NCI-H345 treated with DMSO at 0.1 percent for 48 hours (cell line): ENCODE measurements at regions not wholly inside any gene's neighbourhood (a gene's known extent, or its start where the extent isn't known, plus 50 kb on each side); places are given as distances from the start of the nearest gene placed in this dataset.
A peak's percentile ranks its signal among the peaks of the same experiment; 100 is the strongest.

Experiments used
- DNase-seq: peaks from one replicate; lab custom pipeline; 2025; ENCODE audit not compliant: unreplicated experiment; lab: John Stamatoyannopoulos, UW

- DNase-seq, result no peak
These were observed 253.6 kb upstream of the ANO3 start for GRCh38 chr11:26078231-26078821.

- no peak for DNase-seq
These were observed 247.6 kb upstream of the ANO3 start for GRCh38 chr11:26084313-26084712.

- DNase-seq, result peak; percentile 52
These were observed 245.9 kb upstream of the ANO3 start for GRCh38 chr11:26086028-26086427.

- DNase-seq, result no peak
These were observed 244.6 kb upstream of the ANO3 start for GRCh38 chr11:26087120-26087935.

GRCh38 chr11:26088391-26088790, 243.5 kb upstream of the ANO3 start:
- DNase-seq, result no peak

GRCh38 chr11:26090651-26091050, 241.3 kb upstream of the ANO3 start:
- no peak for DNase-seq

- no peak for DNase-seq
These were observed 238.7 kb upstream of the ANO3 start for GRCh38 chr11:26093206-26093605.

- no peak for DNase-seq
These were observed 236.6 kb upstream of the ANO3 start for GRCh38 chr11:26095340-26095739.

GRCh38 chr11:26096451-26096850, 235.5 kb upstream of the ANO3 start:
- DNase-seq, result no peak

GRCh38 chr11:26102325-26102724, 229.6 kb upstream of the ANO3 start:
- no peak for DNase-seq

GRCh38 chr11:26105762-26106423, 226.0 kb upstream of the ANO3 start:
- no peak for DNase-seq

GRCh38 chr11:26106726-26107125, 225.2 kb upstream of the ANO3 start:
- DNase-seq, result no peak

GRCh38 chr11:26109658-26110368, 222.1 kb upstream of the ANO3 start:
- DNase-seq, result no peak

- no peak for DNase-seq
These were observed 219.7 kb upstream of the ANO3 start for GRCh38 chr11:26112264-26112663.

- DNase-seq, result no peak
These were observed 210.5 kb upstream of the ANO3 start for GRCh38 chr11:26121466-26121865.

- no peak for DNase-seq
These were observed 205.2 kb upstream of the ANO3 start for GRCh38 chr11:26126741-26127140.

- no peak for DNase-seq
These were observed 204.6 kb upstream of the ANO3 start for GRCh38 chr11:26127336-26127735.

- no peak for DNase-seq
These were observed 200.5 kb upstream of the ANO3 start for GRCh38 chr11:26131406-26131805.

- no peak for DNase-seq
These were observed 197.9 kb upstream of the ANO3 start for GRCh38 chr11:26134053-26134452.

- DNase-seq, result no peak
These were observed 197.2 kb upstream of the ANO3 start for GRCh38 chr11:26134481-26135355.

- DNase-seq, result no peak
These were observed 194.3 kb upstream of the ANO3 start for GRCh38 chr11:26137651-26138050.
